ENCODE measurements at regions not wholly inside any gene's neighbourhood (a gene's known extent, or its start where the extent isn't known, plus 50 kb on each side); places are given as distances from the start of the nearest gene placed in this dataset.

DNA sequence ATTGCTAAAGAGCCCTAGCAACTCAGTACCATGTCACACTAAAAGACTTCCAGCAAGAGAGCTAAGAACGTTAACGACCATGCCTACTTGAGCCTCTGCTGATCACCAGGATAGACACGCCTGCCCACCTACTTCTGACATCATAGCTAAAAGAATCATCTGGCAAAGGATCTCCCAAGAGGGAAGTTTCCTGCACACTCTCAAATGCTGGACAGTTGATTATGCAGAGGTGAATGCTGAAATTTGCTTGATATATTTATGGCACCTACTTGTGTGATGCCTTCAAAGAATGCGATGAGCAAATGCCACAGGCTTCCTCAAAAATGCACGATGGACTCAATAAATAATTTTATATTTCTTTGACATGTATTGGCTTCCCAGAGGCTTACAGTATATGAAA, 113.6 kb downstream of the GALC start:
- TF ChIP-seq, protein P1, sequence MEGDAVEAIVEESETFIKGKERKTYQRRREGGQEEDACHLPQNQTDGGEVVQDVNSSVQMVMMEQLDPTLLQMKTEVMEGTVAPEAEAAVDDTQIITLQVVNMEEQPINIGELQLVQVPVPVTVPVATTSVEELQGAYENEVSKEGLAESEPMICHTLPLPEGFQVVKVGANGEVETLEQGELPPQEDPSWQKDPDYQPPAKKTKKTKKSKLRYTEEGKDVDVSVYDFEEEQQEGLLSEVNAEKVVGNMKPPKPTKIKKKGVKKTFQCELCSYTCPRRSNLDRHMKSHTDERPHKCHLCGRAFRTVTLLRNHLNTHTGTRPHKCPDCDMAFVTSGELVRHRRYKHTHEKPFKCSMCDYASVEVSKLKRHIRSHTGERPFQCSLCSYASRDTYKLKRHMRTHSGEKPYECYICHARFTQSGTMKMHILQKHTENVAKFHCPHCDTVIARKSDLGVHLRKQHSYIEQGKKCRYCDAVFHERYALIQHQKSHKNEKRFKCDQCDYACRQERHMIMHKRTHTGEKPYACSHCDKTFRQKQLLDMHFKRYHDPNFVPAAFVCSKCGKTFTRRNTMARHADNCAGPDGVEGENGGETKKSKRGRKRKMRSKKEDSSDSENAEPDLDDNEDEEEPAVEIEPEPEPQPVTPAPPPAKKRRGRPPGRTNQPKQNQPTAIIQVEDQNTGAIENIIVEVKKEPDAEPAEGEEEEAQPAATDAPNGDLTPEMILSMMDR (IDR thresholded peaks at IDR 0.05): no peak
- DNase-seq: no peak
- Mint-ChIP-seq H3K4me3 (no peak overlapping the region), H3K9me3 (no peaks in the 10 kb centered on the region), H3K27ac (no peak overlapping the region), H3K27me3 (ENCODE audit: low read depth, poor library complexity) (peaks cover 19% of the 10 kb centered on the region), H3K4me1 (no peaks in the 10 kb centered on the region), H3K36me3 (ENCODE audit: low read depth) (no peaks in the 10 kb centered on the region)

DNA sequence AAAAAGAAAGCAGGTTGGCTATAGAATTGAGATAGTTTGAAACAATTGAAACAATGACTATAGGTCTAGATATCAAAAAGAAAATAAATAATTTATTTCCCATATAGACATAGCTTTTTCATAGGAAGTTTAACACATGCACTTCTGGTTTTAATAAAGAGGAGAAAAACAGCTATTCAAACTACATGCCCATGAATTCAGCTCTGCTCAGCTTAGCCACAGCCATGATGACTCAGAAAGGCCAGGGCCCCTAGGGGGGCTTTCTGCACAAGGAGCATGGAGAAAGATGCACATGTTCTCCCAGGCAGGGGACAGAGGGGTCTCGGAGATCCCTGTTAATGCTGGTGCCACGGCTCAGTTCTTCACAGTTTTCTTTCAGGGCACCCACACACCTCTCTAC, 114.0 kb downstream of the GALC start:
- no peak overlapping the region for H3K27ac Mint-ChIP-seq
- H3K4me1 Mint-ChIP-seq: no peaks in the 10 kb centered on the region
- TF ChIP-seq, protein P1 (IDR thresholded peaks at IDR 0.05): no peak
- H3K27me3 Mint-ChIP-seq (ENCODE audit: low read depth, poor library complexity): peaks cover 19% of the 10 kb centered on the region
- no peak overlapping the region for H3K4me3 Mint-ChIP-seq
- H3K9me3 Mint-ChIP-seq: no peaks in the 10 kb centered on the region
- no peaks in the 10 kb centered on the region for H3K36me3 Mint-ChIP-seq (ENCODE audit: low read depth)
- DNase-seq: no peak

DNA sequence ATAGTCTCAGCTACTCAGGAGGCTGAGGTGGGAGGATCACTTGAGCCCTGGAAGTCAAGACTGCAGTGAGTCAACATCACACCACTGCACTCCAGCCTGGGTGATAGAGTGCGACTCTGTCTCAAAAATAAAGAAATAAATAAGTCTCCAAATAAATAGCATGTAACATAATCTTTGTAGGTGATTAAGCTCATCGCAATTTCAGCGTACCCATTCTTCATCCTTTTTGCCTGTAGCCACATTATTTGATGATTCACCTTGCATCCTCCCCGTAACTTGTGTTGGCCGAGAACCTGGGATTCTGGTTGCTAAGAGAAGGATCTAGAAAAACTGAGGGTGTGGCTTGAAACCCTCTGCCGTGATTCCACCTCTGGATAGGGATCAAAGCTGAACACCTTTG, 115.1 kb downstream of the GALC start:
- H3K27ac Mint-ChIP-seq: no peak overlapping the region
- no peaks in the 10 kb centered on the region for H3K4me1 Mint-ChIP-seq
- no peaks in the 10 kb centered on the region for H3K36me3 Mint-ChIP-seq (ENCODE audit: low read depth)

DNA sequence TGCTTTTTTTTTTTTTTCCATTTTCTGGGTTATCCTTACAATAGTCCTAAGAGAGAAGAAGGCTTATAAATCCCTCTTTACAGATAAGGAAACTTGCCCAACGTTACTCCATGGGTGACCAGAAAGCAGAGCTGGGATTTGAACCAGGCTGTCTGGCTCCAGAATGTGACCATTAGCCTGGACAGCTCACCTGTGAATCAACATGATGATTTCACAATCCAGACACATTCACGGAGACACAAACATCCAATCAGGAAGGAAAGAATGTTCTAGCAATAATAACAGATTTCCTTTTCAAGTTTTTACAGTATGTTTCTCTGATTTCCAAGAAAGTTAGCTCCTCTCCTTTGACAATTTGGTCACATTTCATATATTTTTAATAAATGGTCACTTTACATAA, 118.3 kb downstream of the GALC start:
- Mint-ChIP-seq H3K4me3 (no peak overlapping the region), H3K27me3 (ENCODE audit: low read depth, poor library complexity) (peaks cover 11% of the 10 kb centered on the region), H3K36me3 (ENCODE audit: low read depth) (no peaks in the 10 kb centered on the region), H3K9me3 (no peaks in the 10 kb centered on the region), H3K4me1 (no peaks in the 10 kb centered on the region), H3K27ac (no peak overlapping the region)
- TF ChIP-seq, protein P1 (IDR thresholded peaks at IDR 0.05): no peak
- DNase-seq: no peak

More for the DNA sequence above, 115.1 kb downstream of the GALC start:
- TF ChIP-seq, protein P1 (IDR thresholded peaks at IDR 0.05): no peak
- Mint-ChIP-seq H3K4me3 (no peak overlapping the region), H3K27me3 (ENCODE audit: low read depth, poor library complexity) (peaks cover 20% of the 10 kb centered on the region), H3K9me3 (no peaks in the 10 kb centered on the region)
- DNase-seq: no peak

DNA sequence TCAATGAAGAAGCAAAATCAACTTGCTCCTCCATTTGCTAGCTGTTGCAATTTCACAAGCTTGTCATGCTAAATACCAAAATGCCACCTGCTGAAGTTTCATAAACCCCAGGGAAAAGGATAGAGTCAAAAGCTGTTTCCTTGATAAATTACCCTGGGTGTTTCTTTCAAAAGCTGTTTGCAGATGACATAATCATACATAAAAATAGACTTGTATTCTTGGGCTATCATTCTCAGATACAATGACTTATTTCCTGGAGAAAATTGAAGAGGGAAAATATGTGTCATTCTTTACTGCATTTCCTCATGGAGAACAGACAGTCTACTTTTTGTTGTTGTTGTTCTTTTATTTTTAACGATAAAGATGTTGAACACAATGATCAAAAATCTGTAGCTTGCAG, 119.2 kb downstream of the GALC start:
- H3K4me1 Mint-ChIP-seq: no peaks in the 10 kb centered on the region
- no peaks in the 10 kb centered on the region for H3K9me3 Mint-ChIP-seq
- no peaks in the 10 kb centered on the region for H3K36me3 Mint-ChIP-seq (ENCODE audit: low read depth)
- TF ChIP-seq, protein P1 (IDR thresholded peaks at IDR 0.05): no peak
- no peak for DNase-seq
- peaks cover 7% of the 10 kb centered on the region for H3K27me3 Mint-ChIP-seq (ENCODE audit: low read depth, poor library complexity)
- no peak overlapping the region for H3K4me3 Mint-ChIP-seq
- no peak overlapping the region for H3K27ac Mint-ChIP-seq

DNA sequence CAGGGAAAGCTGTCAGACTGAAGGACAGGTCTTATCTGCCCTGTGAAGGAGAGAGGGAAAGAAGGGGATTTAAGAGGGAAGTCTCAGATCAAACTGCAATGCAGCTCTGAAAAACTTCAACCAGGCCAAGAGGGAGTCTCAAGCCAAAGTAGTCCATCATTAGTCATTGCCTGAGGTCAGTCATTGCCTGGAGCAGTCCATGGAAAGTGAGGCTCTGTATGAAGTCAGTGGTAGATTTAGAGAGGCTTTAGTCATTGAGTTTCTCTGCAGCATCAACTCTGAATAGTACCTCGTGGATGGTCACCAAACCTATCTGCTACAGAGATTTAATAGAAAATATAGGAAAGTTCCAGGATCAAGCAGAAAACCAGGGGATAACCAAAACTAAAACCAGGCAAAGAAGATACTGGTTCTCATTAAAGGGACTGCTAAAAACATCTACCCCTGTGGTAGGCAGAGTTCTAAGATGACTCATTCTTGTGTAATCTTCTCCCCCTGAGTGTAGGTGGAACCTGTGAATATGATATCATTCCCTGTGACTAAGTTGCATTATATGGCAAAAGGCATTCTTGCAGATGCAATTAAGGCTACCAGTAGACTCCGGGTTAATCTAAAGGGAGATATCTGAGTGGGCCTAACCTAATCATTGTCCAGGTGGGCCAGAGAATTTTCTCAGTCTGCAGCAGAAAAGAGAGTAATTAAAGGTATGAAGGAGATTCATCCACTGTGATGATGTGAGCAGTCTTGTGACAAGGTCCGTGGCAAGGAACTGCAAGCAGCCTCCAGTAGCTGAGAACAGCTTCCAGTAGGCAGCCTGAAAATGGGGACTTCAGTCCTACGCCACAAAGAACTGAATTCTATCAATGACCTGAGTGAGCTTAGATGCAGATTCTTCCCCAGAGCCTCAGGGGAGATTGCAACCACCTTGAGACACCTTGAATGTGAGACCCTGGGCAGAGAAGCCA, 123.1 kb downstream of the GALC start:
- no peak for DNase-seq
- no peak overlapping the region for H3K4me3 Mint-ChIP-seq
- H3K36me3 Mint-ChIP-seq (ENCODE audit: low read depth): no peaks in the 10 kb centered on the region
- TF ChIP-seq, protein P1 (IDR thresholded peaks at IDR 0.05): no peak
- H3K27ac Mint-ChIP-seq: no peak overlapping the region
- H3K4me1 Mint-ChIP-seq: no peaks in the 10 kb centered on the region
- H3K27me3 Mint-ChIP-seq (ENCODE audit: low read depth, poor library complexity): peaks cover 20% of the 10 kb centered on the region
- H3K9me3 Mint-ChIP-seq: no peaks in the 10 kb centered on the region

All from nephron progenitor cell (in vitro differentiated cells).